H1 (cell line): ENCODE measurements at regions not wholly inside any gene's neighbourhood (a gene's known extent, or its start where the extent isn't known, plus 50 kb on each side); places are given as distances from the start of the nearest gene placed in this dataset.
"Not testable (repeated sequence)": the region's sequence is repeated elsewhere in the genome, so short reads cannot be mapped to it uniquely, and the experiment has no call there.

Experiments used
- CTCF ChIA-PET: fragments of 300-600 bp; sonication (Branson Sonifier 250); formaldehyde crosslinking; loops from one replicate; lab custom pipeline; 2021; ENCODE audit not compliant: partially characterized antibody; lab: Charles Lee
- POLR2A ChIA-PET: fragments of 300-600 bp; sonication (Branson Sonifier 250); formaldehyde crosslinking; loops from one replicate; lab custom pipeline; 2021; ENCODE audit warnings: inconsistent platforms; ENCODE audit not compliant: partially characterized antibody; lab: Charles Lee
- DNase-seq, 2 experiments: peaks; one replicate each; pipeline versions ENCODE4 v3.0.0 to v3.0.0-alpha.2; 2010 to 2022; ENCODE audit warnings: low spot score in 2 of 2, low read depth in 1 of 2, mixed read lengths in 1 of 2
- FAIRE-seq: peaks from 2 replicates; lab custom pipeline; 2011; peaks lifted over from hg19 to GRCh38; lab: Jason Lieb, UNC
- H2AFZ ChIP-seq: 2 replicates; pipeline ENCODE4 v1.8.1; 2012; ENCODE audit warnings: low read length, inconsistent platforms
- H2AK5ac ChIP-seq: 2 replicates; pipeline ENCODE4 v1.6.1; 2013; ENCODE audit warnings: low read depth, low read length
- H2BK120ac ChIP-seq: replicated peaks from 2 replicates; pipeline ENCODE3; 2013; ENCODE audit warnings: low read depth, low read length, inconsistent platforms
- H2BK12ac ChIP-seq: 2 replicates; pipeline ENCODE4 v1.6.1; 2013; ENCODE audit warnings: low read depth, low read length
- H2BK15ac ChIP-seq: 2 replicates; pipeline ENCODE4 v1.6.1; 2013; ENCODE audit warnings: low read length
- H2BK20ac ChIP-seq: 2 replicates; pipeline ENCODE4 v1.6.1; 2013; ENCODE audit warnings: low read length
- H2BK5ac ChIP-seq: 2 replicates; pipeline ENCODE4 v1.6.1; 2013; ENCODE audit warnings: low read depth, low read length
- H3K14ac ChIP-seq: 2 replicates; pipeline ENCODE4 v1.6.1; 2013; ENCODE audit warnings: inconsistent platforms; ENCODE audit not compliant: insufficient read length
- H3K18ac ChIP-seq: 2 replicates; pipeline ENCODE4 v1.6.1; 2013; ENCODE audit warnings: low read length; ENCODE audit errors: extremely low read depth
- H3K23ac ChIP-seq: 2 replicates; pipeline ENCODE4 v1.6.1; 2013; ENCODE audit warnings: inconsistent platforms; ENCODE audit not compliant: insufficient read length
- H3K23me2 ChIP-seq: 2 replicates; pipeline ENCODE4 v1.6.1; 2013; ENCODE audit warnings: low read depth, low read length
- H3K27ac ChIP-seq: 2 replicates; pipeline ENCODE4 v1.6.1; 2011; ENCODE audit warnings: low read depth, low read length, inconsistent platforms
- H3K27me3 ChIP-seq, 4 experiments: replicated peaks in 1 of 4; 1 replicate in 1 of 4; 2 replicates in 3 of 4; pipeline versions ENCODE4 v1.6.1 to v1.8.1; 2011 to 2013; ENCODE audit warnings: low read length in 3 of 4, mild to moderate bottlenecking in 3 of 4, inconsistent platforms in 2 of 4, mixed read lengths in 2 of 4, moderate library complexity in 1 of 4; ENCODE audit not compliant: control insufficient read depth in 3 of 4, insufficient read depth in 3 of 4; ENCODE audit errors: extremely low read depth in 1 of 4
- H3K36me3 ChIP-seq, 4 experiments: 2 replicates each; pipeline versions ENCODE4 v1.6.1 to v1.8.1; 2011 to 2013; ENCODE audit warnings: mild to moderate bottlenecking in 4 of 4, low read length in 3 of 4, moderate library complexity in 2 of 4, control low read depth in 1 of 4, inconsistent platforms in 1 of 4; ENCODE audit not compliant: insufficient read depth in 4 of 4, control insufficient read depth in 2 of 4
- H3K4ac ChIP-seq: replicated peaks from 2 replicates; pipeline ENCODE3; 2013; ENCODE audit warnings: low read length, low read depth, mixed read lengths, inconsistent platforms; ENCODE audit not compliant: insufficient read length
- H3K4me1 ChIP-seq, 4 experiments: replicated peaks in 1 of 4; 1 replicate in 1 of 4; 2 replicates in 3 of 4; pipeline versions ENCODE4 v1.6.1 to v1.8.1; 2011 to 2013; ENCODE audit warnings: low read length in 3 of 4, inconsistent platforms in 2 of 4, mixed read lengths in 1 of 4; ENCODE audit not compliant: insufficient read depth in 4 of 4, control insufficient read depth in 3 of 4
- H3K4me2 ChIP-seq, 2 experiments: 2 replicates each; pipeline versions ENCODE4 v1.6.1 to v1.8.1; 2011 to 2013; ENCODE audit warnings: low read depth in 2 of 2, low read length in 2 of 2, control low read depth in 1 of 2, inconsistent platforms in 1 of 2, mild to moderate bottlenecking in 1 of 2; ENCODE audit not compliant: insufficient read depth in 1 of 2
- H3K4me3 ChIP-seq, 4 experiments: fragments of 200-600, 300-600 bp in 1 of 4; sonication (generic), shearing (Covaris generic), sonication (Bioruptor Twin) in 1 of 4; 2 replicates each; pipeline versions ENCODE4 v1.5.1 to v1.8.1; 2011 to 2016; ENCODE audit warnings: low read length in 4 of 4, low read depth in 3 of 4, control low read depth in 2 of 4, inconsistent platforms in 2 of 4, mild to moderate bottlenecking in 2 of 4, mixed read lengths in 1 of 4, moderate library complexity in 1 of 4; ENCODE audit not compliant: insufficient read depth in 2 of 4; ENCODE audit errors: extremely low read depth in 1 of 4
- H3K56ac ChIP-seq: replicated peaks from 2 replicates; pipeline ENCODE3; 2013; ENCODE audit warnings: low read depth, mild to moderate bottlenecking, mixed read lengths, low read length, inconsistent platforms; ENCODE audit not compliant: insufficient read length
- H3K79me1 ChIP-seq: 2 replicates; pipeline ENCODE4 v1.6.1; 2013; ENCODE audit warnings: low read depth, low read length, control low read depth
- H3K79me2 ChIP-seq, 2 experiments: 2 replicates each; pipeline versions ENCODE4 v1.6.1 to v1.8.1; 2012 to 2013; ENCODE audit warnings: low read length in 2 of 2, mild to moderate bottlenecking in 2 of 2, inconsistent platforms in 1 of 2; ENCODE audit not compliant: insufficient read depth in 2 of 2, control insufficient read depth in 1 of 2
- H3K9ac ChIP-seq, 4 experiments: replicated peaks in 1 of 4; 1 replicate in 1 of 4; 2 replicates in 3 of 4; pipeline versions ENCODE4 v1.6.1 to v1.8.1; 2011 to 2013; ENCODE audit warnings: low read depth in 3 of 4, low read length in 3 of 4, control low read depth in 2 of 4, mild to moderate bottlenecking in 2 of 4, moderate library complexity in 2 of 4, inconsistent platforms in 1 of 4; ENCODE audit errors: extremely low read depth in 1 of 4
- H3K9me3 ChIP-seq, 2 experiments: 2 replicates each; pipeline versions ENCODE4 v1.6.1 to v1.8.1; 2012 to 2013; ENCODE audit warnings: mild to moderate bottlenecking in 2 of 2, moderate library complexity in 2 of 2, control low read depth in 1 of 2, inconsistent platforms in 1 of 2, low read depth in 1 of 2, low read length in 1 of 2, mixed read lengths in 1 of 2; ENCODE audit not compliant: insufficient read depth in 2 of 2
- H4K20me1 ChIP-seq, 2 experiments: replicated peaks in 1 of 2; 2 replicates each; pipeline versions ENCODE3 to v1.8.1; 2011 to 2013; ENCODE audit warnings: inconsistent platforms in 2 of 2, low read length in 2 of 2, mild to moderate bottlenecking in 1 of 2; ENCODE audit not compliant: insufficient read depth in 2 of 2, control insufficient read depth in 1 of 2
- H4K5ac ChIP-seq: 2 replicates; pipeline ENCODE4 v1.6.1; 2013; ENCODE audit warnings: low read length, low read depth, mixed read lengths, inconsistent platforms; ENCODE audit not compliant: insufficient read length
- H4K8ac ChIP-seq: 2 replicates; pipeline ENCODE4 v1.8.0; 2013; ENCODE audit warnings: mild to moderate bottlenecking, moderate library complexity, low read length, inconsistent platforms; ENCODE audit not compliant: insufficient read depth; ENCODE audit errors: extremely low read depth
- H4K91ac ChIP-seq: replicated peaks from 2 replicates; pipeline ENCODE3; 2013; ENCODE audit warnings: low read length, mixed read lengths, inconsistent platforms; ENCODE audit not compliant: insufficient read length
- RAD21 ChIP-seq, 2 experiments: IDR thresholded peaks in 1 of 2; conservative IDR thresholded peaks in 1 of 2; 2 replicates each; pipeline ENCODE4 v1.6.1; 2011; ENCODE audit warnings: low read depth in 2 of 2, low read length in 2 of 2, improper control_type of control experiment in 1 of 2, inconsistent platforms in 1 of 2, mild to moderate bottlenecking in 1 of 2, moderate library complexity in 1 of 2
- WGBS, 2 experiments: shearing (Covaris generic) in 1 of 2; methylation state at CpG; one replicate each; pipeline versions ENCODE4 v1.1.6 to v1.1.7; 2013 to 2015; ENCODE audit warnings: low lambda C conversion rate in 2 of 2, mixed read lengths in 2 of 2, inconsistent platforms in 1 of 2, low coverage in 1 of 2, missing lambda C conversion rate in 1 of 2; ENCODE audit not compliant: insufficient replicate concordance in 2 of 2, insufficient coverage in 1 of 2, insufficient read length in 1 of 2; ENCODE audit errors: extremely low coverage in 1 of 2, missing lambda C conversion rate in 1 of 2; 5-methylcytosine and 5-hydroxymethylcytosine counted together
- TF ChIP-seq, protein P1 (sequence below), 3 experiments: IDR thresholded peaks; 1 replicate in 2 of 3; 2 replicates in 1 of 3; pipeline versions ENCODE4 v1.5.1 to v1.6.1; 2011; ENCODE audit warnings: low read length in 3 of 3, mild to moderate bottlenecking in 3 of 3, inconsistent platforms in 2 of 3, low read depth in 1 of 3, moderate library complexity in 1 of 3; ENCODE audit not compliant: insufficient read depth in 1 of 3; ENCODE audit errors: control extremely low read depth in 1 of 3

GRCh38 chr2:52409308-52410118 lies 1358.1 kb upstream of the CHAC2 start:
- not testable (repeated sequence) for H3K79me2 ChIP-seq, H3K23me2 ChIP-seq, H3K36me3 ChIP-seq, H3K18ac ChIP-seq, H2BK120ac ChIP-seq, H3K27me3 ChIP-seq, H3K4ac ChIP-seq, H3K27ac ChIP-seq, H3K56ac ChIP-seq, H3K23ac ChIP-seq, H3K79me1 ChIP-seq, H4K91ac ChIP-seq, DNase-seq, H3K9ac ChIP-seq, H4K20me1 ChIP-seq, H3K14ac ChIP-seq, H3K4me1 ChIP-seq, H4K8ac ChIP-seq, H2AK5ac ChIP-seq, H2AFZ ChIP-seq, FAIRE-seq, H2BK5ac ChIP-seq, H2BK12ac ChIP-seq, H3K4me2 ChIP-seq, H2BK20ac ChIP-seq, H4K5ac ChIP-seq, H3K4me3 ChIP-seq, H2BK15ac ChIP-seq, H3K9me3 ChIP-seq
- ChIA-PET POLR2A (interaction anchor here (0.6 kb wide), 2 partner anchors 60 to 175 kb away, joined by 3 to 4 read pairs; no protein-coding TSS in a partner anchor), CTCF (interaction anchor here (0.6 to 1.8 kb wide), 11 partner anchors 29 to 1864 kb away, joined by 3 to 12 read pairs (median 3); no protein-coding TSS in a partner anchor)
- WGBS, 2 experiments, result 84% methylated on average over 10 of the region's 12 CpGs; no CpG with 5 or more reads in 1 of the 2 experiments
- TF ChIP-seq, protein P1, sequence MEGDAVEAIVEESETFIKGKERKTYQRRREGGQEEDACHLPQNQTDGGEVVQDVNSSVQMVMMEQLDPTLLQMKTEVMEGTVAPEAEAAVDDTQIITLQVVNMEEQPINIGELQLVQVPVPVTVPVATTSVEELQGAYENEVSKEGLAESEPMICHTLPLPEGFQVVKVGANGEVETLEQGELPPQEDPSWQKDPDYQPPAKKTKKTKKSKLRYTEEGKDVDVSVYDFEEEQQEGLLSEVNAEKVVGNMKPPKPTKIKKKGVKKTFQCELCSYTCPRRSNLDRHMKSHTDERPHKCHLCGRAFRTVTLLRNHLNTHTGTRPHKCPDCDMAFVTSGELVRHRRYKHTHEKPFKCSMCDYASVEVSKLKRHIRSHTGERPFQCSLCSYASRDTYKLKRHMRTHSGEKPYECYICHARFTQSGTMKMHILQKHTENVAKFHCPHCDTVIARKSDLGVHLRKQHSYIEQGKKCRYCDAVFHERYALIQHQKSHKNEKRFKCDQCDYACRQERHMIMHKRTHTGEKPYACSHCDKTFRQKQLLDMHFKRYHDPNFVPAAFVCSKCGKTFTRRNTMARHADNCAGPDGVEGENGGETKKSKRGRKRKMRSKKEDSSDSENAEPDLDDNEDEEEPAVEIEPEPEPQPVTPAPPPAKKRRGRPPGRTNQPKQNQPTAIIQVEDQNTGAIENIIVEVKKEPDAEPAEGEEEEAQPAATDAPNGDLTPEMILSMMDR (IDR thresholded peaks at IDR 0.05; ENCODE audit: control extremely low read depth in 1 of 3, insufficient read depth in 1 of 3, low read depth in 1 of 3, low read length in 3 of 3), result peak; percentile 6 to 40 (median 21); a peak in 3 of 4 replicates
- peak; percentile 35 to 42 for TF ChIP-seq RAD21 (IDR thresholded peaks at IDR 0.05 in 1 of 2, conservative IDR thresholded peaks at IDR 0.05 in 1 of 2; ENCODE audit: low read depth in 2 of 2, low read length in 2 of 2)
